ENCODE measurements at regions not wholly inside any gene's neighbourhood (a gene's known extent, or its start where the extent isn't known, plus 50 kb on each side); places are given as distances from the start of the nearest gene placed in this dataset.
"Not testable (repeated sequence)": the region's sequence is repeated elsewhere in the genome, so short reads cannot be mapped to it uniquely, and the experiment has no call there.

GRCh38 chr4:57736781-57737180 lies 626.6 kb upstream of the IGFBP7 start:
- Histone ChIP-seq H3K27me3 (replicated peaks) (no peaks in the 10 kb centered on the region), H3K4me3 (ENCODE audit: low read depth, low read length) (no peak overlapping the region), H3K27ac (no peak overlapping the region), H3K36me3 (replicated peaks) (no peaks in the 10 kb centered on the region)
- no peak for TF ChIP-seq CTCF (IDR thresholded peaks at IDR 0.05; ENCODE audit: low read depth, low read length, missing control alignments)
- no peak for DNase-seq
- in situ Hi-C loops (cut with HindIII; ENCODE audit: low pct_ligation_motif_present, low sequenced_read_pairs): no loop called here

- in situ Hi-C loops (cut with HindIII; ENCODE audit: low pct_ligation_motif_present, low sequenced_read_pairs): no loop called here
- no peak for TF ChIP-seq CTCF (IDR thresholded peaks at IDR 0.05; ENCODE audit: low read depth, low read length, missing control alignments)
Observed at GRCh38 chr4:57734104-57734670, 624.0 kb upstream of the IGFBP7 start.

GRCh38 chr4:57729775-57730570 lies 619.8 kb upstream of the IGFBP7 start:
- H3K36me3 ChIP-seq (replicated peaks); in situ Hi-C loops (cut with HindIII; ENCODE audit: low pct_ligation_motif_present, low sequenced_read_pairs); H3K27ac ChIP-seq; H3K4me3 ChIP-seq (ENCODE audit: low read depth, low read length); H3K27me3 ChIP-seq (replicated peaks); DNase-seq: not testable (repeated sequence)

More at GRCh38 chr4:57734104-57734670, 624.0 kb upstream of the IGFBP7 start:
- Histone ChIP-seq H3K36me3 (replicated peaks) (no peaks in the 10 kb centered on the region), H3K4me3 (ENCODE audit: low read depth, low read length) (no peak overlapping the region), H3K27me3 (replicated peaks) (no peaks in the 10 kb centered on the region), H3K27ac (no peak overlapping the region)
- DNase-seq: no peak

- no peak for DNase-seq
- no peak for TF ChIP-seq CTCF (IDR thresholded peaks at IDR 0.05; ENCODE audit: low read depth, low read length, missing control alignments)
- H3K27ac ChIP-seq: no peak overlapping the region
- no peaks in the 10 kb centered on the region for H3K36me3 ChIP-seq (replicated peaks)
- no peaks in the 10 kb centered on the region for H3K27me3 ChIP-seq (replicated peaks)
- in situ Hi-C loops (cut with HindIII; ENCODE audit: low pct_ligation_motif_present, low sequenced_read_pairs): no loop called here
- no peak overlapping the region for H3K4me3 ChIP-seq (ENCODE audit: low read depth, low read length)
Observed at GRCh38 chr4:57726154-57726553, 616.0 kb upstream of the IGFBP7 start.

GRCh38 chr4:57719456-57719855 lies 609.3 kb upstream of the IGFBP7 start:
- H3K27me3 ChIP-seq (replicated peaks): no peaks in the 10 kb centered on the region
- DNase-seq: no peak
- in situ Hi-C loops (cut with HindIII; ENCODE audit: low pct_ligation_motif_present, low sequenced_read_pairs): no loop called here
- no peak overlapping the region for H3K4me3 ChIP-seq (ENCODE audit: low read depth, low read length)
- no peak overlapping the region for H3K27ac ChIP-seq
- TF ChIP-seq CTCF (IDR thresholded peaks at IDR 0.05; ENCODE audit: low read depth, low read length, missing control alignments): no peak
- H3K36me3 ChIP-seq (replicated peaks): no peaks in the 10 kb centered on the region

- in situ Hi-C loops (cut with HindIII; ENCODE audit: low pct_ligation_motif_present, low sequenced_read_pairs); H3K36me3 ChIP-seq (replicated peaks); H3K27ac ChIP-seq; DNase-seq; H3K27me3 ChIP-seq (replicated peaks); H3K4me3 ChIP-seq (ENCODE audit: low read depth, low read length): not testable (repeated sequence)
Observed at GRCh38 chr4:57714313-57714712, 604.1 kb upstream of the IGFBP7 start.

Data from brain microvascular endothelial cell (primary cell).